CD14-positive monocyte (primary cell): ENCODE measurements at regions not wholly inside any gene's neighbourhood (a gene's known extent, or its start where the extent isn't known, plus 50 kb on each side); places are given as distances from the start of the nearest gene placed in this dataset.

Experiments used
- DNase-seq, 3 donors: peaks; one replicate each; pipeline ENCODE4 v3.0.0-alpha.2; 2011 to 2022
- H2AFZ ChIP-seq: 2 replicates; pipeline ENCODE4 v1.6.0; 2012; ENCODE audit warnings: mild to moderate bottlenecking, low read depth, low read length, inconsistent platforms; ENCODE audit not compliant: insufficient read depth, poor library complexity, severe bottlenecking
- H3K27ac ChIP-seq, 2 donors: 1 replicate in 1 of 2; 2 replicates in 1 of 2; pipeline ENCODE4 v1.5.1; 2012 to 2013; ENCODE audit warnings: low read length in 2 of 2, control low read depth in 1 of 2, inconsistent platforms in 1 of 2, low read depth in 1 of 2, mild to moderate bottlenecking in 1 of 2
- H3K27me3 ChIP-seq, 2 donors: one replicate each; pipeline versions ENCODE4 v1.6.0 to v1.6.1; 2011 to 2013; ENCODE audit warnings: low read length in 2 of 2; ENCODE audit not compliant: control insufficient read depth in 2 of 2, insufficient read depth in 2 of 2
- H3K36me3 ChIP-seq, 2 donors: replicated peaks in 1 of 2; 1 replicate in 1 of 2; 2 replicates in 1 of 2; pipeline versions ENCODE4 v1.5.1 to v1.6.1; 2012 to 2013; ENCODE audit warnings: low read length in 2 of 2, control low read depth in 1 of 2, inconsistent platforms in 1 of 2, mild to moderate bottlenecking in 1 of 2; ENCODE audit not compliant: insufficient read depth in 2 of 2, control insufficient read depth in 1 of 2
- H3K4me1 ChIP-seq, 2 donors: 1 replicate in 1 of 2; 2 replicates in 1 of 2; pipeline versions ENCODE4 v1.5.1 to v1.6.1; 2012 to 2013; ENCODE audit warnings: low read length in 2 of 2, control low read depth in 1 of 2, inconsistent platforms in 1 of 2, mild to moderate bottlenecking in 1 of 2, moderate library complexity in 1 of 2; ENCODE audit not compliant: insufficient read depth in 2 of 2, control insufficient read depth in 1 of 2
- H3K4me2 ChIP-seq: replicated peaks from 2 replicates; pipeline ENCODE3; 2012; ENCODE audit warnings: low read length, moderate library complexity, mild to moderate bottlenecking; ENCODE audit not compliant: poor library complexity, severe bottlenecking; ENCODE audit errors: extremely low read depth
- H3K4me3 ChIP-seq, 3 experiments: fragments of 200-600 bp in 1 of 3; sonication (generic) in 1 of 3; replicated peaks in 1 of 3; 1 replicate in 2 of 3; 2 replicates in 1 of 3; pipeline ENCODE4 v1.5.1; 2011 to 2013; ENCODE audit warnings: low read length in 3 of 3, mild to moderate bottlenecking in 3 of 3, control low read depth in 2 of 3, low read depth in 2 of 3, inconsistent platforms in 1 of 3, moderate library complexity in 1 of 3
- H3K79me2 ChIP-seq: 2 replicates; pipeline ENCODE4 v1.6.0; 2012; ENCODE audit warnings: mild to moderate bottlenecking, control low read depth, inconsistent platforms, low read length, moderate library complexity; ENCODE audit not compliant: insufficient read depth
- H3K9ac ChIP-seq: 2 replicates; pipeline ENCODE4 v1.6.0; 2017; ENCODE audit warnings: low read length, mild to moderate bottlenecking; ENCODE audit not compliant: insufficient read depth, poor library complexity, severe bottlenecking
- H3K9me3 ChIP-seq, 2 donors: replicated peaks in 1 of 2; 1 replicate in 1 of 2; 2 replicates in 1 of 2; pipeline versions ENCODE4 v1.5.1 to v1.6.1; 2012 to 2013; ENCODE audit warnings: low read length in 2 of 2, control low read depth in 1 of 2; ENCODE audit not compliant: control insufficient read depth in 1 of 2, insufficient read depth in 1 of 2
- H4K20me1 ChIP-seq: 2 replicates; pipeline ENCODE4 v1.6.0; 2012; ENCODE audit warnings: mild to moderate bottlenecking, low read length, control low read depth, moderate library complexity; ENCODE audit not compliant: insufficient read depth
- H3K27ac Mint-ChIP-seq, 7 donors: one replicate each; pipeline ENCODE4 v1.8.0; 2020; ENCODE audit warnings: mild to moderate bottlenecking in 7 of 7, mixed read lengths in 7 of 7, moderate library complexity in 6 of 7, inconsistent platforms in 2 of 7
- H3K27me3 Mint-ChIP-seq, 3 donors: one replicate each; pipeline ENCODE4 v1.8.0; 2021 to 2022; ENCODE audit warnings: low read depth in 3 of 3, mild to moderate bottlenecking in 3 of 3, mixed read lengths in 3 of 3, moderate library complexity in 3 of 3, inconsistent platforms in 1 of 3
- H3K36me3 Mint-ChIP-seq, 2 donors: one replicate each; pipeline ENCODE4 v1.8.0; 2020; ENCODE audit warnings: mixed read lengths in 2 of 2, inconsistent platforms in 1 of 2, mild to moderate bottlenecking in 1 of 2
- H3K4me1 Mint-ChIP-seq: one replicate; pipeline ENCODE4 v1.8.0; 2020; ENCODE audit warnings: mild to moderate bottlenecking, mixed read lengths
- H3K4me3 Mint-ChIP-seq, 2 donors: one replicate each; pipeline ENCODE4 v1.8.0; 2020; ENCODE audit warnings: mild to moderate bottlenecking in 2 of 2, mixed read lengths in 2 of 2, moderate library complexity in 1 of 2
- H3K9me3 Mint-ChIP-seq, 7 donors: one replicate each; pipeline ENCODE4 v1.8.0; 2020 to 2022; ENCODE audit warnings: mixed read lengths in 7 of 7, mild to moderate bottlenecking in 6 of 7, moderate library complexity in 6 of 7, inconsistent platforms in 2 of 7
- CTCF ChIP-seq: fragments of 200-600 bp; IDR thresholded peaks from one replicate; pipeline ENCODE4 v1.8.0; 2022; ENCODE audit warnings: antibody characterized with exemption, mild to moderate bottlenecking
- WGBS: methylation state at CpG from one replicate; pipeline ENCODE4 v1.1.5; 2013; ENCODE audit warnings: missing lambda C conversion rate; ENCODE audit not compliant: insufficient coverage; 5-methylcytosine and 5-hydroxymethylcytosine counted together
- intact Hi-C, 2 donors: fragments of 100-400 bp; cut with micrococcal nuclease; formaldehyde crosslinking; loops; one replicate each; pipeline versions ENCODE4 v1.15.0 to v1.15.1; 2023

GRCh38 chr3:10614168-10614567 is 108.8 kb upstream of the ATP2B2 start:
- Histone ChIP-seq H3K4me2 (no peak overlapping the region), H3K27me3 (no peaks in the 10 kb centered on the region), H3K4me3 (no peak overlapping the region), H4K20me1 (no peaks in the 10 kb centered on the region), H3K4me1 (no peaks in the 10 kb centered on the region), H3K79me2 (no peaks in the 10 kb centered on the region), H3K27ac (no peak overlapping the region), H3K9ac (no peak overlapping the region), H3K36me3 (no peaks in the 10 kb centered on the region), H2AFZ (no peak overlapping the region), H3K9me3 (peaks cover 19% of the 10 kb centered on the region in 2 donors)
- no peak overlapping the region for H3K27ac Mint-ChIP-seq
- no peak for TF ChIP-seq CTCF
- peak overlapping the region in 1 of 2 donors; percentile 7 for H3K4me3 Mint-ChIP-seq
- peaks cover 2% of the 10 kb centered on the region for H3K4me1 Mint-ChIP-seq
- WGBS, result 79% methylated on average over 5 of the region's 7 CpGs
- intact Hi-C loops, result no loop called here
- H3K9me3 Mint-ChIP-seq, result peaks cover 13 to 24% (median 20%) of the 10 kb centered on the region in 7 donors
- no peaks in the 10 kb centered on the region for H3K36me3 Mint-ChIP-seq
- peaks cover 6 to 9% (median 9%) of the 10 kb centered on the region in 3 donors for H3K27me3 Mint-ChIP-seq
- no peak for DNase-seq

GRCh38 chr3:10615715-10616114 is 110.3 kb upstream of the ATP2B2 start:
- H3K36me3 ChIP-seq, result no peaks in the 10 kb centered on the region
- no peak overlapping the region for H3K27ac ChIP-seq
- TF ChIP-seq CTCF, result no peak
- no peak for DNase-seq
- H3K79me2 ChIP-seq, result no peaks in the 10 kb centered on the region
- no peak overlapping the region for H3K9ac ChIP-seq
- H3K4me2 ChIP-seq, result no peak overlapping the region
- H3K4me3 Mint-ChIP-seq, result no peak overlapping the region
- no peaks in the 10 kb centered on the region for H3K36me3 Mint-ChIP-seq
- intact Hi-C loops, result no loop called here
- no peak overlapping the region for H2AFZ ChIP-seq
- no peak overlapping the region for H3K4me3 ChIP-seq
- no peaks in the 10 kb centered on the region for H3K4me1 ChIP-seq
- WGBS, result no CpG with 5 or more reads among the region's 2 CpGs
- H3K27ac Mint-ChIP-seq, result no peak overlapping the region
- H3K27me3 Mint-ChIP-seq, result peaks cover 6 to 10% (median 10%) of the 10 kb centered on the region in 3 donors
- peaks cover 13 to 24% (median 19%) of the 10 kb centered on the region in 7 donors for H3K9me3 Mint-ChIP-seq
- H4K20me1 ChIP-seq, result no peaks in the 10 kb centered on the region
- no peaks in the 10 kb centered on the region for H3K27me3 ChIP-seq
- H3K9me3 ChIP-seq, result peaks cover 19% of the 10 kb centered on the region in 2 donors
- peaks cover 2% of the 10 kb centered on the region for H3K4me1 Mint-ChIP-seq
